Thymus (tissue), 11 donors: ENCODE measurements at regions not wholly inside any gene's neighbourhood (a gene's known extent, or its start where the extent isn't known, plus 50 kb on each side); places are given as distances from the start of the nearest gene placed in this dataset.

Source experiments
- DNase-seq, 9 donors: peaks; one replicate each; pipeline ENCODE4 v3.0.0-alpha.2; 2013; ENCODE audit warnings: low spot score in 9 of 9, low read depth in 6 of 9, missing footprints in 1 of 9
- H3K27ac ChIP-seq, 2 donors: one replicate each; pipeline ENCODE4 v1.5.1; 2013; ENCODE audit warnings: control low read depth in 1 of 2, low read depth in 1 of 2, low read length in 1 of 2, mild to moderate bottlenecking in 1 of 2, moderate library complexity in 1 of 2
- H3K27me3 ChIP-seq, 2 donors: one replicate each; pipeline ENCODE4 v1.5.1; 2013; ENCODE audit warnings: low read length in 1 of 2; ENCODE audit not compliant: control insufficient read depth in 2 of 2, insufficient read depth in 1 of 2
- H3K36me3 ChIP-seq, 2 donors: one replicate each; pipeline ENCODE4 v1.5.1; 2013; ENCODE audit warnings: low read length in 1 of 2, mild to moderate bottlenecking in 1 of 2, moderate library complexity in 1 of 2; ENCODE audit not compliant: control insufficient read depth in 2 of 2, insufficient read depth in 2 of 2
- H3K4me1 ChIP-seq, 2 donors: one replicate each; pipeline ENCODE4 v1.5.1; 2013; ENCODE audit warnings: low read length in 2 of 2; ENCODE audit not compliant: control insufficient read depth in 2 of 2, insufficient read depth in 2 of 2
- H3K4me3 ChIP-seq, 2 donors: one replicate each; pipeline ENCODE4 v1.5.1; 2013; ENCODE audit warnings: low read length in 2 of 2, control low read depth in 1 of 2, mild to moderate bottlenecking in 1 of 2
- H3K9me3 ChIP-seq, 2 donors: one replicate each; pipeline ENCODE4 v1.5.1; 2013; ENCODE audit warnings: low read length in 1 of 2, mild to moderate bottlenecking in 1 of 2; ENCODE audit not compliant: control insufficient read depth in 2 of 2, insufficient read depth in 1 of 2
- WGBS: extraction: QIAGEN DNeasy Blood & Tissue Kit; methylation state at CpG from one replicate; pipeline ENCODE4 v1.1.7; 2013; 5-methylcytosine and 5-hydroxymethylcytosine counted together
- donor health status: healthy.

DNA sequence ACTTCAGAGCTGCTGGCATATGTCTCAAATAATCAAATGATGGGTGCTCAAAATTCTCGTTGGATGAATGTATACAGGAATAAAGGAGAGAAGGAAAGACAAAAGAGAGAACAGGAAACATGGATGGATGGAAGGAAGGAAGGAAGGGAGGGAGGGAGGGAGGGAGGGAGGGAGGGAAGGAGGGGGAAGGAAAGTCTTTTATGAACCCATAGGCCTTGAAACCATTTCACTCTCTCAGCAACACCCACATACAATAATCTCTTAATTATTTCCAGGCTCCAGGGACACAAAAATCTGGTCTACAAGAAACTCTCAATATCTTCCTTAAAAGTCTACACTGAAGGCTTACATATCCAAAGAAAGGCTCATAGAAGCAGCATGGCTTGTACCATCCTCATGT lies 363.4 kb upstream of the TMPO start:
- Histone ChIP-seq H3K4me1 (no peaks in the 10 kb centered on the region), H3K9me3 (no peaks in the 10 kb centered on the region), H3K27me3 (no peaks in the 10 kb centered on the region), H3K36me3 (no peaks in the 10 kb centered on the region), H3K4me3 (no peak overlapping the region), H3K27ac (no peak overlapping the region)
- no peak for DNase-seq
- WGBS = 81% methylated on average over 1 of the region's 1 CpG

DNA sequence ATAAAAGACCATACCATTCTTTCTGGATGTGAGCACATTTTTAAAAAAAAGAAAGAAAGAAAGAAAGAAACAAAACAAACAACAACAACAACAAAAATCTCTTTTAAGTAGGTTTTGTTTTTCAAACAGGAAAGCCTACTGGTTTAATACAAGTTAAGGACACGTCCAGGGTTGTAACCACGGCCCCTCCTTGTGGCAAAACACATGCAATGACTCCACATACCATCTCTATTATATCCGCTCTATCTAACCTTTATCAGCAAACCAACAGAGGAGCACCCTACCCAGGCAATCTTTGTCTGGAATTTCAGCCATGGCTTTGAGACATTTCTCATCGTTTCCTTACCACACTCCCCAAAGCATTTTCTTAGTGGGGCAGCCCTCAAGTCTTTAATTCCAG lies 360.5 kb upstream of the TMPO start:
- no peak for DNase-seq
- 40% methylated on average over 4 of the region's 4 CpGs for WGBS
- H3K9me3 ChIP-seq = no peaks in the 10 kb centered on the region

DNA sequence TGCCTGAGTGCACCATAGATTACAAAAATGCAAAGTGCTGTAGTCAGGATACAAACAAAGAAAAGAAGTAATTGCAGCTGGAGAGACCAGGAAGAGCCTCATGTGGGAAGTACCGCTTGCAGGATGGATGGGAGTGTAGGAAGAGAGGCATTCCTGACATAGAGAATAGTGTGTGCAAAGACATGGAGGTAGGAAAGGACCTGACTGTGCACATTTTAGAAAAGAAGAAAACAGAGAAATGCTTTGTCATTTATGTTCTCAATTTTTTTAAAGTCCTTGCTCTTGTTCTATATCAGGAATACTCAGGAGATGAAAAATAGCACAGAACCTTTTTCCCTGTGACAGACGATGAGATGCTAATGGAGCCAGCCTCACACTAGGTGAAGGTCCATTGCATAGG lies 358.7 kb upstream of the TMPO start:
- Histone ChIP-seq H3K4me1 (no peaks in the 10 kb centered on the region), H3K36me3 (no peaks in the 10 kb centered on the region), H3K9me3 (no peaks in the 10 kb centered on the region), H3K4me3 (no peak overlapping the region), H3K27ac (no peak overlapping the region), H3K27me3 (no peaks in the 10 kb centered on the region)
- no peak for DNase-seq
- 97% methylated on average over 2 of the region's 2 CpGs for WGBS

More for the DNA sequence above, 360.5 kb upstream of the TMPO start:
- H3K4me1 ChIP-seq = no peaks in the 10 kb centered on the region
- no peak overlapping the region for H3K27ac ChIP-seq
- H3K36me3 ChIP-seq = no peaks in the 10 kb centered on the region
- no peaks in the 10 kb centered on the region for H3K27me3 ChIP-seq
- no peak overlapping the region for H3K4me3 ChIP-seq

DNA sequence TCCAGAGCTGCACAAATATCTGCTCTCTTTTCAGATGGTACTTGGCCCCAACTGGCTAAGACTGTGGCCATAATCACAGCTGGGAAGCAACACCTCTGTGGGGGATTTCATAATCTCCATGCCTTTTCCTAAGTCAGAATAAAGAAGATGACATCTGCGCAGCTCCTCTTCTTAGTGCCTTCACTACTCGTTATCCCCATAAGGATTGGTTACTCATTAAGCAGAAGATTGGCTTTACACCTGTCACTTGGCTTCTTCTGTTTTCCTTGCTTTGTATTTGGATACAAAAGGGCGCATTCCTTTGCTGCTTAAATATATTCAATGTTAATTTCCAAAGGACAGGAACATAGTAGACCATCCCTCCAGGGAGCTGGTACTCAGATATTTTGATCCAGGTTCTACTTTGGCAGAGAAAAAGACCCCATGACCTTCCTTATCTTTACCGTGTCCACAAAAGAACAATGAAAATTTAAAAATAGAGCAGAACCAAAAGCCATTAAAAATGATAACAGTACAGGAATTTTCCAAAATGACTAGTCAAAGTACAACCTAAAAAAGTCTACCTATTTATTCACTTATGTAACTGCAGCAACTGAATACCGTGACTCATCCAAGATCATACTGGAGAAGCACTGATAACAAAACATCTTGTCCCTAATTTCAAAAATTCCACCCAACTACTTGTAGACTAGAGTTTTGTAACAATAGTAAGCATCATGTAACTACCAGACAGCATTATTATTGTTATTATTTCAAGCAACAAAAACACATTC lies 352.3 kb upstream of the TMPO start:
- DNase-seq = no peak
- no peak overlapping the region for H3K27ac ChIP-seq
- WGBS = 88% methylated on average over 5 of the region's 5 CpGs
- no peaks in the 10 kb centered on the region for H3K4me1 ChIP-seq
- H3K9me3 ChIP-seq = no peaks in the 10 kb centered on the region
- no peaks in the 10 kb centered on the region for H3K36me3 ChIP-seq
- no peaks in the 10 kb centered on the region for H3K27me3 ChIP-seq
- H3K4me3 ChIP-seq = no peak overlapping the region

- no peaks in the 10 kb centered on the region for H3K27me3 ChIP-seq
- H3K27ac ChIP-seq = no peak overlapping the region
- no peak for DNase-seq
- H3K4me1 ChIP-seq = no peaks in the 10 kb centered on the region
- H3K9me3 ChIP-seq = no peaks in the 10 kb centered on the region
- H3K4me3 ChIP-seq = no peak overlapping the region
- H3K36me3 ChIP-seq = no peaks in the 10 kb centered on the region
- 86% methylated on average over 2 of the region's 2 CpGs for WGBS
Observed at GRCh38 chr12:98172304-98172703, 343.1 kb upstream of the TMPO start.

GRCh38 chr12:98172801-98173200 lies 342.6 kb upstream of the TMPO start:
- no peak for DNase-seq
- H3K36me3 ChIP-seq = no peaks in the 10 kb centered on the region
- WGBS = 92% methylated on average over 3 of the region's 3 CpGs
- no peak overlapping the region for H3K4me3 ChIP-seq
- no peaks in the 10 kb centered on the region for H3K9me3 ChIP-seq
- no peaks in the 10 kb centered on the region for H3K27me3 ChIP-seq
- H3K4me1 ChIP-seq = no peaks in the 10 kb centered on the region
- H3K27ac ChIP-seq = no peak overlapping the region

DNA sequence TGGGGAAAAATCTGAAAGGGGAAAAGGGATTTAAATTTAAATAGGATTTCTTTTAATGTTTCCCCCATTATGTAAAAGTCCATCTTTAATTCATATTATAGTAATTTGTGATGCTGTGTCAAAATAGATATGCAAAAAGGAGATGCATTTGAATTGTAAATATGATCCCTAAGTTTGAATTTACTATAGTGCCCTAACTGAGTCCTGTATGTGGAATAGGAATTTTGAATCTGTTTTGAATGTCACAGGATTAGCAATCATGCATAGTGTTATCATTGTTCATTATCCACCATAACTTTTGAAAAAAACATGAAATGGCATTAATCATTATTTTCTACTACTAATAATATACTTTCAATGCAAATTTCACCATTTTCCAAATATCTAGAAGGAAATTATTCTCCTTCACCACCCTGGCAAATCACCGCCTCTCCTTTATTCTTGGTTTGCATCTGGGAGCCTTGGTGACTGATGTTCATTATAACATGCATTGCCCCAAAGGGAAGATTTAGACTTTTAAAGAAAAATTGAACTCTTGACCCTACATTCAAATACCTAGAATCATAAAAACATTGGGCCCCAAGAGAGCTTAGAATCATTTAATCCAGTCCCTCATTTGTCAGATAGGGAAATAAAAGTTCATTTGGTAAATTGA lies 341.5 kb upstream of the TMPO start:
- H3K9me3 ChIP-seq = no peaks in the 10 kb centered on the region
- no peaks in the 10 kb centered on the region for H3K4me1 ChIP-seq
- no peaks in the 10 kb centered on the region for H3K36me3 ChIP-seq
- H3K27me3 ChIP-seq = no peaks in the 10 kb centered on the region
- no peak overlapping the region for H3K4me3 ChIP-seq
- 99% methylated on average over 1 of the region's 1 CpG for WGBS
- no peak overlapping the region for H3K27ac ChIP-seq
- no peak for DNase-seq

GRCh38 chr12:98174428-98174809 lies 341.0 kb upstream of the TMPO start:
- Histone ChIP-seq H3K9me3 (no peaks in the 10 kb centered on the region), H3K4me1 (no peaks in the 10 kb centered on the region), H3K27me3 (no peaks in the 10 kb centered on the region), H3K36me3 (no peaks in the 10 kb centered on the region), H3K27ac (no peak overlapping the region), H3K4me3 (no peak overlapping the region)
- no peak for DNase-seq
- 92% methylated on average over 5 of the region's 5 CpGs for WGBS

GRCh38 chr12:98178126-98178525 lies 337.3 kb upstream of the TMPO start:
- Histone ChIP-seq H3K27me3 (no peaks in the 10 kb centered on the region), H3K27ac (no peak overlapping the region), H3K36me3 (no peaks in the 10 kb centered on the region), H3K4me1 (no peaks in the 10 kb centered on the region), H3K4me3 (no peak overlapping the region), H3K9me3 (no peaks in the 10 kb centered on the region)
- DNase-seq = no peak
